Hematopoietic multipotent progenitor cell treated with erythropoietin and hydrocortisone succinate and interleukin-3 and kit ligand, for 8 days (in vitro differentiated cells): ENCODE measurements at regions not wholly inside any gene's neighbourhood (a gene's known extent, or its start where the extent isn't known, plus 50 kb on each side); places are given as distances from the start of the nearest gene placed in this dataset.
"Not testable (repeated sequence)": the region's sequence is repeated elsewhere in the genome, so short reads cannot be mapped to it uniquely, and the experiment has no call there.

Source experiments
- DNase-seq: peaks from one replicate; pipeline ENCODE4 v3.0.0-alpha.2; 2015

DNA sequence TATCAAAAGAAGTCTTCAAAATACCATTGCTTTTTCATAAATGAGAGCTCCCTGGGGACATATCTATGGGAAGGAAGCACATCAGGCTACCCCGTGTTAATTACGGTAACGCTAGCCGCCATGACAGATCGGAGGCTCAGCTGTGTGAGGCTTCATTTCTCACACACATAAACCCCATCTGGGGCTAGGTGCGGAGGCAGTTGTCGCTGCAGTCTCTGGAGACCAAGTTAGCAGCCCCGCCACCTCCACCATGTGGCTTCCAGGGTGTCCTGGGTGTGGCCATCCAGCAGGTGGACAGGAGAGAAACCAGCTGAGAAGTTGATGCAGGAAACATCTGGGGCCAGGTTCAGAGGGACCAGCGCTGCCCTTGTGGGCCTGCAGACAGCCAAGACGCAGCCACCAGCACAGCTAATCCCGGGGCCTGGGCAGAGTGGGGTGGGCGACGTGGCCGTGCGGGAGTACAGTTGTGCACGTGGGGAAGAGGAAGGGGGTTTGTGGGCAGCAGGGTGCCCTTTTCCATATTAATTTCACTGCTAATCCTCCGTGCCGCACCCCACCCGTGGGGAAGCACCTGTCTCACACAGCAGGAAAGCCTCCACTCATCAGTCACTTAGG is 426.5 kb downstream of the IRX1 start:
- DNase-seq = no peak

DNA sequence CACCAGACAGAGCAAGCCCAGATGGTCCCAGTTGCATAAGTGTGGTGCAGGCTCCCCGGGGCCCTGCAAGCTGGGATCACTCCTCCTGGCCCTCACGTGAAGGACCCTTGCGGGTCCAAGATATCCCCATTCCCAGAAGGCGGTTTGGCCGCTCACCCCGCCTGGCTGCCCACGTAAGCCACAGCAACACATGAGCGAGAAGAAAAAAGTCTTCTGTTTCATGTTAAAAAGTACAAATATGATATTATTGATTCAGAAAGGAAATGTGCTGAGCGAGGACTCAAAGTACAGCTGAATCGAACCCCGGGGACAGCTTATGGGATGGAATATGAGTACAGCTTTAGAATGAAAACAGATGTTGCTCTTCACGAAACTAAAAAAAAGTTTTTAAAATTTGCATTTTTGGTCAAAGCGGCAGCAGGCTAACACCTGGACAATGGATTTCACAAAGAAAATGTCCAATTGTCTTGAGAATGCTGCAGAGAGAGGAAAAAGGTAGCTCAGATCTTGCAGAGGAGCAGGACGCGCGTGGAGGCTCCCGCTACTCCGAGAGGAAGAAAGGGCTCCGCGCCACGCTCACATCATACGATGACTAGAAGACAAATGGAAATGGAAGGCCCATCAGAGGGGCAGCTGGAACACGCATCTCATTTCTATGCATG is 427.6 kb downstream of the IRX1 start:
- DNase-seq = no peak

DNA sequence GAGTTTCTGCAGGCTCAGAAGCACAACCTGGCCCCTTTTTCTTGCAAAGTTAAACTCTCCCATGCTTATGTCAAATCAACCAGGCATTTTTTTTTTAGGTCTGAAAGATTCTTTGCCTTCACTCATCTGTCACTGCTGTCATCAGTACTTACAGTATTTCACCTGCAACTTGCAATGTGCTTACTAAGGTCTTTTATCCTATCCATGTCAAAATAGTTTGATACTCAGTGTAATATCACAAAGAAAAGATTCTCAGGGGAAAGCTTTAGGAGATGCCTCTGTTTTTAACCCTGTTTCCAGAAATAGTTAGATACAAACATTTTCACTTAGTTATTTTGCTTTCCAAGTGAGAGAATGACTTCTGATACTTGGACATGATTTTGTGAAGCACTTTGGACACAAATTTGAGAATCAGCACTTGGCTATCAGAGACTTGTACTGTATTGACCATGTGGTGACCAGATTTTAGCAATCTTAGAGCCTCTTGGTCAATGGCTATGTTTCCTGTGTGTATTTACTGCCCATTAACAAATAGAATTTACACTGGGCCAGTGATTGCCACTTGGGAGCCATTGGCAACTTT is 428.2 kb downstream of the IRX1 start:
- no peak for DNase-seq

DNA sequence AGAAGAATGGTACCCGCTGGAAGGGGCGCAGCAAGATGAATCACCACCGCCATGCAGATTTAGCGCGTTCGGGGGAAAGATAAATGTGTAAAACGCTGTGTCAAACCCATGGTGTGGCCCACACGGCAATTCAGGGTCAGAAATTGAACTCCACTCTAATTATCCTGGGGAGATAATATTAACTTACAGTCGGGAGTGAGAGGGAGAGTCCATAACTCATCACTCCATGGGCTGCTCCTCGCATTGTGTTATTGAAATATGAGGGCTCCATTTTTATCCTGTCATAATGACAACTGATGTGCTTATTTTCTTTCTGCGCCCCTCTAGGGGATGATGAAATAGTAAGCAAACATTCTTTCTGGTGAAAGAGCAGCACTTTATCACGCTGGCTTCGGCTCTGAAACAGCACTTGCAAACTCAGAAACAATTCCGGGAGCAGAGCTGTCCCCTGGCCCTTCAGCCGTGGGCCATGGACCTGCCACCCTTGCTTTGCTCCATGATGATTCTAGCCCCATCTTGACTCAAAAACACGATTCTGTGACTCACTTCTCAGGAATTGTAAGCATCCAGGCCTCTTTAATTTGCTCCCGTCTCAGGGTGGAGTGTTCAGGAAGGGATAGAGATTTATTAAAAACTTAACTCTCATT is 431.6 kb downstream of the IRX1 start:
- DNase-seq = no peak

DNA sequence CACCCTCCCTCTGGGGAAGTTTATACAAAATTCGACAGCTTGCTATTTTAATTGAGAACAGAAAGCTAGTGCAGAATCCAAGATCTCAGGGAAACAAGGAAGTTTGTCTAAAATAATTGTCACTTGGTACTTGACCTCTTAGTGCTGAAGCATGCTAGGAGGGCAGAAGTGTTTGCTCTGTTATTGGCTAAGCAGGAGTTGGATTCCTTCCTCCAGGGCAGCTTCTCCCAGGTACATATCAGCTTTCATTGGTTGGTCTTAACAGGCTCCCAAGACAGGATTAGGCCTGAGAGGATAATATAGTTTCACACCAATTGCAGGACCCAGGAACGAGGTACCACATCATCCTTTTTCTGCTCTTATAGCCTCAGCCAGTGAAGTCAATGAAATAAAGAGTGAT is 432.8 kb downstream of the IRX1 start:
- DNase-seq = no peak

DNA sequence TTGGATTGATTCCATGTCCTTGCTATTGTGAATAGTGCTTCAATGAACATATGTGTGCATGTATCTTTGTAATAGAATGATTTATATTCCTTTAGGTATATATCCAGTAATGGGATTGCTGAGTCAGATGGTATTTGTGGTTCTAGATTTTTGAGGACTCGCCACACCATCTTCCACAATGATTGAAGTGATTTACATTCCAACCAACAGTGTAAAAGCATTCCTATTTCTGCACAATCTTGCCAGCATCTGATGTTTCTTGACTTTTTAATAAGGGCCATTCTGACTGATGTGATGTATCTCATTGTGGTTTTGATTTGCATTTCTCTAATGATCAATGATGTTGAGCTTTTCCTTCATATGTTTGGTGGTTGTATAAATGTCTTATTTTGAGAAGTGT is 437.9 kb downstream of the IRX1 start:
- DNase-seq = not testable (repeated sequence)

DNA sequence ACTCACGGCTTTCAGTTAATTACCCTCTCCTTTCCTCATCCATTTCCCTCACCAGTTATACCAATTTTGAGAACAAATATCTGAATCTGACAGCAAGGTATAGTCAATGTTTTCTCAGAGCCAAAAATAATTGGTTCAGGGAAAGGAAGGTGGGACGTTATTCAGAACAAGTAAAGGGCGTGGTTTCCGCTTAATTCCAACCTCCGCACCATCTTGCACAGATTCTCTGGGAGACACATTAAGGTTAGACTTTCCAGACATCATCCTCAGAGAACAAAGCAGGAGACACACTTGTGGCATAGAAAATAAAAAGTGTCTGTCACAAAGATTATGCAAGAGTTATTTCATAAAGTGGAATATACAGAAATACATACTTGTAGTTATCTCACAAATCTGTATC is 441.2 kb downstream of the IRX1 start:
- DNase-seq = no peak

DNA sequence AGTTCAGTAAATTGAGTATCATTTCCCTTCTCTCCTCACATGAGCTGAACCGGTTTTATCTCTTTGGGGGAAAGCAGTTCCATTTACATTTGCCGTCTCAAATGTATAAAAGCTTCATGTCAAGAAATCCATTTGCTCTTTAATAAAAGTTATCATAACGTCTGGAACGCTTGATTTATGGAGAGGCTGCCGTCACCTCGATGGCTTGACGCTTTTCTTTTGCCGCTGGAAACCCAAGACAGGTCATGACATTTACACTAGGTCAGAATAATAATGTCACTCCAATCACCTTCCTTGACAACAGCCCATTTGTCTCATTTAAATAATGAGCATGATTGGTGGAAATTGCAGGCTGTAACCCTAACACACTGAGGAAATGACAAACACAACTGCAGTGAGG is 443.4 kb downstream of the IRX1 start:
- DNase-seq = no peak

DNA sequence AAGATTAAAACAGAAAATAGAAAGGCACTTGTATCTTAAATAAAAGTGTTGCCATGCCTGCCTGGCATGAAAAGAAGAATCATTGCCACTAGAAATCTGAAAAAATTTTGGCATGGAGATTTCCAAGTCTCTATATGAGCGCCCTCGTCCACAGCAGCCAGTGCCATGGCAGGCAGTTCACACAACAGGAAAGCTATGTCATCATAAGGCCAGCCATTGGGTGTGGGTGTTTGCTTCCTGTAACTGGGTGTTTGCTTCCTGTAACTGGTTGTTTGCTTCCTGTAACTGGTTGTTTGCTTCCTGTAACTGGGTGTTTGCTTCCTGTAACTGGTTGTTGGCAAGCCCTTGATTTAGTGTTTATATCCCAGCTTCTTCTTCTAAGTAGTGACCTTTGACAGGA is 446.7 kb downstream of the IRX1 start:
- no peak for DNase-seq

DNA sequence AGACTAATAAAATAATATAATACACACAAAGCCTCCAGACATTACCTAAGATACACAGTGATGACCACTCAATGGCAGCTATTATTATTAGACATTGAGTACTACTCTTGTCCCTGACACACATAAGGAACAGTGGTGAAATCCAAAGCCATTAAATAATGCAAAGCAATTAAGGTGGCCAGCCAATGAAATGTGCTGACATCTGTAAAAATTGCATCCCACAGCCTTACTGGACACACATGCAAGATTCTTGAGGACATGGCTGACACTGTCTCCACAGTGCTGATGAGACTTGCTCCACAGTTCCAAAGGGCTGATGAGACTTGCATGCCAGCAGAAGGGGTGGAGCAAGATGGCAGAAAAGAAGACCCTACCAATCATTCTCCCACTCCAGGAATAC is 447.5 kb downstream of the IRX1 start:
- no peak for DNase-seq

DNA sequence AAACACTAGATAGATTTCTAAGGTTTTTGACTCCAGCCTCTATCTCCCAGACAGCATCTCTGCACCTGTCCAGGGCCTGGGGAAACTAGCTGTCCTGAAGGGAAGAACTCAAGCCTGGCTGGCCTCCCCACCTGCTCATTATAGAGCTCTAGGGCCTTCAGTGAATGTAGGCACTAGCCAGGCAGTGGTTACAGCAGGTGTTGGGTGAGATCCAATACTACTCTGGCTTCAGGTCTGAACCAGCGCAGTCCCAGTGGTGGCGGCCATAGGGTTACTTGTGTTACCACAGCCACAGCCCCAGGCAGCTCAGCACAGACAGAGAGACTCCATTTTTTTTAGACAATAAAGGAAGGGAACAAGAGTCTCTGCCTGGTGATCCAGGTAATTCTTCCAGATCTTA is 449.2 kb downstream of the IRX1 start:
- DNase-seq = no peak

DNA sequence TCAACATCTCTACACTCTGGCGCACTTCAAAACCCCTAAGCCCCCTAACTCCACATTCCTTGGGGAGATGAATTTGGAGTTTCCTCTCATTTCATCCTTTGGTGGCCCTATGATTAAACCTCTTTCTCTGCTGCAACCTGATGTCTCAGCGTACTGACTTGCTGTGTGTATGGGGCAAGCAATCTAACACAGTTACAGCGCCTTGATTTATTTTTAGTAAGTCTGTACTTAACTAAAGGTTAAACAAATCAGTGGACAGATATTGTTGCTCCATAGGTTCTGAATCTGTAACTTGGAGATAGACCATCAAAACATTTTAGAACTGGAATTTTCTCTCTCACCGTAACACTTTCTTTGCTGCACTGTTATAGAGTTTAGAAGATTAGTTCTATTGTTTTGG is 452.8 kb downstream of the IRX1 start:
- DNase-seq = no peak

DNA sequence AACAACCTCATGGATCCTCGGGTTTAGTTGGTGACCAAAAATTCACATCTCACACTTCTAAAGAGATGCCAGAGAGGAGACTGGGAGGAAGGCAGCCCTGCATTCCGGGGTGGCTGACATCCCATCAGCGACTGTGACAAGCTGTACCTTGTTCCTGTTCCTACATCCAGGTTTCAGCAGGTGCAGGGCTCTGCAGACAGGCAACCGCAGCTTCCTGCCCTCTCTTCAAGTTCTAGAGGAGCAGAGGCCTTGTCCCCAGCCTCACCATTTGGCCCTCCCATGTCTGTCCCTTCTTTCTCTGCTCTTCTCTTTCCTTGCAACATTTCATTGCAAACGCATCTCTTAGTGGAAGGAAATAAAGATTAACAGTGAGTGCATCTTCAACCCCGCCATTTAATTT is 454.6 kb downstream of the IRX1 start:
- DNase-seq = no peak

DNA sequence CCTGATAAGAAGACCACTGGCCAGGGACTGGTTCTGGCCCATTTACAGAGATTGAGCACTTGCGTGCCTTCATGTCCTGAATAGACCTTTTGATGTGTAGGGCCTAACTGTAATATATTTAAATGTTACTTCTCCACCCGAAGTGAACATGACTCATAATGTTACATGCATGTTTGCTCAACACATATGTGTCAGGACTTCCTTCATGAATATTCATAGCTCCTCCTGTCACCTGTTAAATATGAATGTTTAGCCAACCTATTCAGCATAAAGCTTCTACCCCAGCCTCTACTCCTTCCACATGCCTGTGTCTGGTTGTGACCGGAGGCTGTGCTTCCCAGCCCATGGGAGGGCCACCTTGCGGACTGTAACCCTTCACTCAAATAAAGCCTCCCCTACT is 457.5 kb downstream of the IRX1 start:
- no peak for DNase-seq

DNA sequence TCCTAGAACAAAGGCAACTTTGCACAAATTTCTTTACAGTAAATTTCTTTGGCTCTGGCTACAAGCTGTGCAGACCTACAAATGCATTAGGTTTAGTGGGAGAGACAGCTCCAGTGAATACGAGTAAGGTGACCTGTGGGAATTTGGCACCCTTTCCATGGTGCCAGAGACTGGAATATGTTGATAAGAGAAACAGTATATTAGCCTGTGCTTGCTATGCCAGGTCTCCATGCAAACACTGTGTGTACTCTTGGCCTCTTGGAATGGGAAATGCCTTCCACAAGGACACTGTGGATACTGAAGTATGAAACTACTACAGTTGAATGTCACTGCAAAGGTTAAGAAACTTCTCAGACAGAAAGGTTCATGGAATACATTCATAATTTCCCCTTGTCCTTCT is 458.5 kb downstream of the IRX1 start:
- no peak for DNase-seq

DNA sequence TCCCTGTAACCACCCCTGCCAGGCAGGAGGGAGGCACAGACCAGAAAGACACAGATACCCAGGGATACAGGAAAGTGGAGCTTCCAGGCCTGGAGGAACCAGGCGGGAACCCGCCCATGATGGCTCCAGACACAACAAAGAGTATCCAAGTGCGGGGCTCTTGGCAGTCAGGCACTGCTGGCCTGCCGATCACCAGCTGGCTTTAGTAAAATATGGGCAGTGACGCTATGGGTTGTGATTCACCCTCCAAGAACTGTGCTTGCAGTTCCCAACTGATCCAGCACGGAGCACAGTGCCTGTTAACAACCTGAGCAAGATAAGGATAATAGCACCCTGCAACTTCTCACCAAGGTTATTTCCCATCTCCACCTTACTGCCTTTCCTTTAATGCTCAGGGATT is 463.3 kb downstream of the IRX1 start:
- DNase-seq = no peak

DNA sequence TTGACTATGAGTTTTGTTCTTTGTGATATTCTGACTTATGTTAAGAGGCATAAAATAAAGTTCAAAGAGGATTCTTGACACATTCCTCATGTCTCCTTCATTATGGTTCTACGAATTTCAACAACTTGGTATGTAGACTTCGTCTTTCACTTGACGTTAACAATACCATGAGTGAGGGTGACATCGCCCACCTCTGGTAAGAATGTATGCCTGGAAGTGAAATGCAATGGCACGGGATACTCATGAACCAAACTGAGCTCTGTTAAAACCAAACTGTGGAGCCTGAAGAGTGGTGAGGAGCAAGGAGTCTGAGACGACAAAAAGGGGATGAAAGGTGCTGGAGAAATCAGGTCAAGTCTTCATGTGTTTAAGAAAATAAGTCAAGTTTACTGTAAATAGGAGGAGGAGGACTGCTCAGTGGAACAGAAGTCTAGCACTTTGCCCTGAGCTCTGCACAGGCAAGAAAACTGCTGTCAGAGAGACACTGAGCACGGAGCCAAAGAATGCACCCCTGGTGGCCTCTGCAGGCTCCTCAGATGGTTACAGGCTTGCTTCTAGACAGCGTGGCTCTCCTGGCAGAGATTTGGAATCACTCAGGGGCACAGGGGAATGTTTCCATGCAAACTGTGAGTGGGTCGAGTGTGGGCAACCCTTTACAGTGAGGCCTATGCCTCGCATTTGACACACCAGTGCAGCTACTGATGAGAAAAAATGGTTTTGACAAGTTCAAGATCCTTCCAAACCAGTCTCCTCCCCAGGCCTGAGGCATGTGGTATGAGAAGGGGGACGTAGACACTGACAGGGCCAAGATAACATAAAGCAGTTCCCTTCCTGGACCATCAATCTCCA is 470.1 kb downstream of the IRX1 start:
- DNase-seq = no peak

DNA sequence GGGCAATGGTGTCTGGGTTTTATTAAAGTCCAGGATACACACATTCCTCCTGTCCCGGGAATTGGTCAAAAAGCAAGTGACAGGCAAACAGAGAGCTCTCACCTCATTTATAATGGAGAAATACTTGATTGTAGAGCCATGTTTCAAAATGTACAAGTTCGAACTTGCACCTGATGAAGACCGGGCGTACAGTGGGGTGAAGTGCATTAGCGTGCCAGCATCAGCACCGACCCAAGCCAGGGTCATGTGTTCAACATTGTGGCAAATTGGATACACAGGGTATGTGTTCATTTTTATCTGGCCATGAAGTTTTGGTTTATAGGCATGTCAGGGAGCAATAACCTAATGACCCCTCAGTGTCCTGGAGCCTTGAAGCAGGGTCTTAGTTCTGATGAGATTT is 472.5 kb downstream of the IRX1 start:
- DNase-seq = no peak

DNA sequence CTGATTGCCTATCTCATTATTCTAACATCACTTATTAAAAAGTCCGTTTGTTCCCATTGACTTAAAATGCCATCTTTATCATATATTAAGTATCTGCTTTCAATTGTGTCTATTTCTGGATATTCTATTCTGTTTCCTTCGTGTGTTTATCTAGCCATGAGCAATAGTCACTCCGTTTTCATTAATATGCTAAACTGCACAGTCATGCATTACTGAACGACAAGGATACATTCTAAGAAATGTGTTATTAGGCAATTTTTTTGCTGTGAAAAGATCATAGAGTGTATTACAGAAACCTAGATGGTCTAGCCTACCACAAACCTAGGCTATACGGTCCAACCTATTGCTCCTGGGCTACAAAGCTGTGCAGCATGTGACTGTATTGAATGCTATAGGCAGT is 482.9 kb downstream of the IRX1 start:
- DNase-seq = no peak

DNA sequence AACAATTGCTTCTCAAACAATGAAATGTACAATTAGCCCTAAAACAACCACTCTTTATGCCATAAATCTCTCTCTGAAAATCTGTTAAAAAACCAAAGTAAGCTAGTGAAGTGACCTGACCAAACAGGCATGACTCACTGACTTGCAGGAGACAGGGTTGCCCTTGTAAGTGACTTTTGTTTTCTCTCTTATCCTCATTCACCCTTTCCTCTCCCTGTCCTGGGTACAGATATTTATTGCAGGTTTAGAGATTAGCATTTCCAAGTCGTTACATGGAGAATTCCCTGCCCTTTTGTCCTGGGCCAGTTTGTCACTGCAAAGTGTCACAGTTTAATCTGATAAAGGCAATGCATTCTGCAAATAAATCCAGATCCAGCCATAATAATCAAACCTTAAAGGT is 484.2 kb downstream of the IRX1 start:
- DNase-seq = no peak

DNA sequence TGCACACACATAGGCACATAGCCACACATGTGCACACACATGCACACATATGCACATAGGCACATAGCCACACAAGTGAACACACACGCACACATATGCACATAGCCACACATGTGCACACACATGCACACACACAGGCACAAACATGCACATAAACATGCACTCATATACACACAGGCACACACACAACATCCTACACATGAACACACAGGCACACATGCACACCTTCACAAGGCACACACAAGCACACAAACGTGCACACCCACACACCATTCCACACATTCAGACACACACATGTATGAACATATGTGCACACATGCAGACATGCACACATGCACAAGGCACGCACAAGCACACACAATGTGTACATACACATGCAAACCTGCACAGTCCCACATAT is 484.7 kb downstream of the IRX1 start:
- DNase-seq = no peak

DNA sequence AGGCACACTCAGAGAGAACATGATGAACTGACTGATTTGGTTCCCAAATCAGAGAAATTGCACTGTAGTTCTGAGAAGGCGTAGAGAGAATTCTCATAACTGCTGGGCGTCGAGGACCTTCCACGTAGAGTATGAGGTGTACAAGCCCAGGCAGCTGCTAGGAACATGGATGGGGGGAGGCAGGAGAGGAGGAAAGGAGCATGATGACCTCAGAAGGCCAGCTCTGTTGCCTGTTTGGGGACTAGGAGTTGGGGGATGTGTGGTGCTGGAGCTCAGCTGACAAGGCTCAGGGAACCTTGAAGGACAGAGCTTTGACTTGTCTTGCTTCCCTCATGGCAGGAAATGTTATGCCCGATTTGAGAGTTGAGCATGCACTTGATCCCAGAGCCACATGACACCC is 485.4 kb downstream of the IRX1 start:
- DNase-seq = no peak

DNA sequence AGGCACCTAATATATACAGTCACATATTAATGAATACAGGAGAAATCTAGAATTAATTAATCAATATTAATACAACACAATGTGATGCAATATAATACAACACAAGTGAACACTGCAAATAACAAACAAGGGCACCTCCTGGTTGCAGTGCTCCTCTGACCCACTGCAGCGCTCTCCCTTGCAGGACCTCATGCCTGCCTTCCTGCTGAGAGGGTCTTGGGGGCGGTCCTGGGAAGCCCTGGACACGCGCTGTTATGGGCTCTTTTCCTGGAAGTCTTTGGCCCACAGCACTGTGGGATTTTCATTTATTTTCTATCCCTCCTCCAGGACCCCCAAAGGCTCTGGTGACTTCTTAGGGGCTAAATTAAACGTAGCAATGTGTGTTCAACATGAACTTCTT is 485.8 kb downstream of the IRX1 start:
- DNase-seq = no peak
